ENCODE measurements at regions not wholly inside any gene's neighbourhood (a gene's known extent, or its start where the extent isn't known, plus 50 kb on each side); places are given as distances from the start of the nearest gene placed in this dataset.
"Not testable (repeated sequence)": the region's sequence is repeated elsewhere in the genome, so short reads cannot be mapped to it uniquely, and the experiment has no call there.

- no peaks in the 10 kb centered on the region for H3K27me3 ChIP-seq (replicated peaks in 1 of 7)
- H3K4me1 ChIP-seq = no peaks in the 10 kb centered on the region
- H3K4me3 ChIP-seq = no peak overlapping the region
- WGBS, 5 donors = 83 to 96% (median 86%) methylated on average over 1 of the region's 1 CpG
- TF ChIP-seq CTCF (IDR thresholded peaks at IDR 0.05 in 8 of 11, conservative IDR thresholded peaks at IDR 0.05 in 3 of 11) (no peak), POLR2AphosphoS5 (IDR thresholded peaks at IDR 0.05) (no peak), POLR2A (IDR thresholded peaks at IDR 0.05) (no peak)
- peaks cover 0 to 10% (median 0%) of the 10 kb centered on the region in 8 donors for H3K9me3 ChIP-seq
- no peak for DNase-seq
- no peak overlapping the region for H3K27ac ChIP-seq
- intact Hi-C loops (cut with DNase I; ENCODE audit: low total_unique reads) = no loop called here
- H3K36me3 ChIP-seq = no peaks in the 10 kb centered on the region
Measured at GRCh38 chr10:105742184-105742583, 1101.1 kb downstream of the SORCS3 start.

GRCh38 chr10:105734479-105734878, 1093.4 kb downstream of the SORCS3 start:
- Histone ChIP-seq H3K27ac (no peak overlapping the region), H3K4me3 (no peak overlapping the region), H3K4me1 (no peaks in the 10 kb centered on the region), H3K36me3 (no peaks in the 10 kb centered on the region), H3K9me3 (peaks cover 0 to 26% (median 0%) of the 10 kb centered on the region in 8 donors), H3K27me3 (replicated peaks in 1 of 7) (no peaks in the 10 kb centered on the region)
- no peak for DNase-seq
- no peak for TF ChIP-seq POLR2A (IDR thresholded peaks at IDR 0.05)
- TF ChIP-seq CTCF (IDR thresholded peaks at IDR 0.05 in 8 of 11, conservative IDR thresholded peaks at IDR 0.05 in 3 of 11) = no peak
- TF ChIP-seq POLR2AphosphoS5 (IDR thresholded peaks at IDR 0.05) = no peak
- 56 to 72% (median 60%) methylated on average over 2 of the region's 2 CpGs for WGBS, 5 donors
- intact Hi-C loops (cut with DNase I; ENCODE audit: low total_unique reads) = no loop called here

GRCh38 chr10:105733924-105734323, 1092.8 kb downstream of the SORCS3 start:
- Histone ChIP-seq H3K36me3 (no peaks in the 10 kb centered on the region), H3K9me3 (peaks cover 0 to 28% (median 0%) of the 10 kb centered on the region in 8 donors), H3K4me3 (no peak overlapping the region), H3K4me1 (no peaks in the 10 kb centered on the region), H3K27ac (no peak overlapping the region), H3K27me3 (replicated peaks in 1 of 7) (no peaks in the 10 kb centered on the region)
- intact Hi-C loops (cut with DNase I; ENCODE audit: low total_unique reads) = no loop called here
- TF ChIP-seq CTCF (IDR thresholded peaks at IDR 0.05 in 8 of 11, conservative IDR thresholded peaks at IDR 0.05 in 3 of 11) (no peak), POLR2A (IDR thresholded peaks at IDR 0.05) (no peak), POLR2AphosphoS5 (IDR thresholded peaks at IDR 0.05) (no peak)
- DNase-seq = no peak

GRCh38 chr10:105729428-105729827, 1088.3 kb downstream of the SORCS3 start:
- intact Hi-C loops (cut with DNase I; ENCODE audit: low total_unique reads) = no loop called here
- 33 to 72% (median 63%) methylated on average over 1 of the region's 1 CpG for WGBS, 5 donors
- Histone ChIP-seq H3K9me3 (peaks cover 0 to 17% (median 0%) of the 10 kb centered on the region in 8 donors), H3K4me1 (no peaks in the 10 kb centered on the region), H3K4me3 (no peak overlapping the region), H3K27me3 (replicated peaks in 1 of 7) (no peaks in the 10 kb centered on the region), H3K27ac (no peak overlapping the region), H3K36me3 (no peaks in the 10 kb centered on the region)
- TF ChIP-seq POLR2A (IDR thresholded peaks at IDR 0.05) = no peak
- TF ChIP-seq CTCF (IDR thresholded peaks at IDR 0.05 in 8 of 11, conservative IDR thresholded peaks at IDR 0.05 in 3 of 11) = no peak
- TF ChIP-seq POLR2AphosphoS5 (IDR thresholded peaks at IDR 0.05) = no peak
- no peak for DNase-seq

GRCh38 chr10:105727586-105727985, 1086.5 kb downstream of the SORCS3 start:
- H3K27me3 ChIP-seq (replicated peaks in 1 of 7); H3K4me3 ChIP-seq; DNase-seq; H3K27ac ChIP-seq; H3K36me3 ChIP-seq; intact Hi-C loops (cut with DNase I; ENCODE audit: low total_unique reads); H3K4me1 ChIP-seq: not testable (repeated sequence)
- WGBS, 5 donors = 47 to 69% (median 60%) methylated on average over 2 of the region's 2 CpGs
- H3K9me3 ChIP-seq = peaks cover 0 to 17% (median 0%) of the 10 kb centered on the region in 8 donors

All from spleen (tissue), 11 donors.